Nephron (organoid): ENCODE measurements at regions not wholly inside any gene's neighbourhood (a gene's known extent, or its start where the extent isn't known, plus 50 kb on each side); places are given as distances from the start of the nearest gene placed in this dataset.

Source experiments
- H3K27ac Mint-ChIP-seq, 3 experiments: 2 replicates each; pipeline ENCODE4 v1.8.0; 2020; ENCODE audit warnings: mixed read lengths in 3 of 3, mild to moderate bottlenecking in 2 of 3, moderate library complexity in 1 of 3
- H3K27me3 Mint-ChIP-seq: 2 replicates; pipeline ENCODE4 v1.8.0; 2021; ENCODE audit warnings: low read depth, mild to moderate bottlenecking, moderate library complexity, mixed read lengths
- H3K36me3 Mint-ChIP-seq: 2 replicates; pipeline ENCODE4 v1.8.0; 2020; ENCODE audit warnings: low read depth, mixed read lengths
- H3K4me1 Mint-ChIP-seq: 2 replicates; pipeline ENCODE4 v1.8.0; 2020; ENCODE audit warnings: mixed read lengths
- H3K4me3 Mint-ChIP-seq, 3 experiments: 2 replicates each; pipeline ENCODE4 v1.8.0; 2020; ENCODE audit warnings: mild to moderate bottlenecking in 3 of 3, mixed read lengths in 3 of 3, moderate library complexity in 2 of 3
- H3K9me3 Mint-ChIP-seq: 2 replicates; pipeline ENCODE4 v1.8.0; 2020; ENCODE audit warnings: mixed read lengths
- CTCF ChIP-seq, 3 experiments: fragments of 200-600 bp; sonication (generic); IDR thresholded peaks; one replicate each; pipeline ENCODE4 v1.5.0; 2021; ENCODE audit warnings: antibody characterized with exemption in 3 of 3; ENCODE audit not compliant: unreplicated experiment in 3 of 3

DNA sequence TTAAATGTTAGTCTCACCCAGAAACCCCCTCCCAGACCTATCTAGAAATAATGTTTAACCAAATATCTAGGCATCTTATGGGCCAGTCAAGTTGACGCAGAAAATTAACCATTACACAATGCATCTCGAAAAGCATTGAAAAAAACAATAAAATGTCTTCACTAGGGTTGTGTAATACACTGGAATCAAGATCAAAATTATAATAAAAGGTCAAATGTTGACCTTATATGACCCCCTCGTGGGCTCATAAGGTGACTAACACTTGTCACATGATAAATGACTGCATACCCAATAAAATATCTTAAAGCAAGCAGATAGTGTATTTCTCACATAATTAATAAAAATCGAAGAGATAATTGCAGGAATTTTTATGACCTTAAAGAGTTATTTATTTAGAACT, 447.9 kb upstream of the DSEL start:
- no peak overlapping the region for H3K27ac Mint-ChIP-seq
- H3K9me3 Mint-ChIP-seq = no peaks in the 10 kb centered on the region
- no peak overlapping the region for H3K4me3 Mint-ChIP-seq
- H3K27me3 Mint-ChIP-seq = no peaks in the 10 kb centered on the region
- no peaks in the 10 kb centered on the region for H3K4me1 Mint-ChIP-seq
- H3K36me3 Mint-ChIP-seq = no peaks in the 10 kb centered on the region
- no peak for TF ChIP-seq CTCF (IDR thresholded peaks at IDR 0.05; ENCODE audit: unreplicated experiment in 3 of 3)

GRCh38 chr18:67961701-67962440, 445.4 kb upstream of the DSEL start:
- no peak overlapping the region for H3K4me3 Mint-ChIP-seq
- H3K36me3 Mint-ChIP-seq = no peaks in the 10 kb centered on the region

DNA sequence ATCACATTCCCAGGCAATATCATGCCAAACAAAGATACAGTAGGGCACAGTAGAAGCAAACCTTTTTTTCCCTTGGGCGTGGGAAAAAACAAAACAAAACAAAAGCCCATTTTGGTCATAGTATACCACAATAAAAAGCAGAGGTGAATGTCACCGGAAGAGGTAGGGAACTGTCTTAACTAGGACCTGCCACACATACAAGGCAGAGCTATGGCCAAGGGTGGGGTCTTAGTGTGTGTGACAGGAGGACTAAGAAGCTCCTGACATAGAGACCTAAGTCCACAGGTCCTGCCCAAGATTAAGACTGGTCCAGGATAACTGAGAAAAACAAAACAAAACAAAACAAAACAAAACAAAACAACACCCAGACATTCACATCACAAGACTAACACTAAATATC, 441.2 kb upstream of the DSEL start:
- Mint-ChIP-seq H3K27me3 (peaks cover 3% of the 10 kb centered on the region), H3K9me3 (no peaks in the 10 kb centered on the region), H3K27ac (no peak overlapping the region), H3K4me3 (no peak overlapping the region), H3K4me1 (no peaks in the 10 kb centered on the region), H3K36me3 (no peaks in the 10 kb centered on the region)
- no peak for TF ChIP-seq CTCF (IDR thresholded peaks at IDR 0.05; ENCODE audit: unreplicated experiment in 3 of 3)

More at GRCh38 chr18:67961701-67962440, 445.4 kb upstream of the DSEL start:
- no peaks in the 10 kb centered on the region for H3K27me3 Mint-ChIP-seq
- no peak overlapping the region for H3K27ac Mint-ChIP-seq
- TF ChIP-seq CTCF (IDR thresholded peaks at IDR 0.05; ENCODE audit: unreplicated experiment in 3 of 3) = no peak
- no peaks in the 10 kb centered on the region for H3K4me1 Mint-ChIP-seq
- H3K9me3 Mint-ChIP-seq = no peaks in the 10 kb centered on the region

DNA sequence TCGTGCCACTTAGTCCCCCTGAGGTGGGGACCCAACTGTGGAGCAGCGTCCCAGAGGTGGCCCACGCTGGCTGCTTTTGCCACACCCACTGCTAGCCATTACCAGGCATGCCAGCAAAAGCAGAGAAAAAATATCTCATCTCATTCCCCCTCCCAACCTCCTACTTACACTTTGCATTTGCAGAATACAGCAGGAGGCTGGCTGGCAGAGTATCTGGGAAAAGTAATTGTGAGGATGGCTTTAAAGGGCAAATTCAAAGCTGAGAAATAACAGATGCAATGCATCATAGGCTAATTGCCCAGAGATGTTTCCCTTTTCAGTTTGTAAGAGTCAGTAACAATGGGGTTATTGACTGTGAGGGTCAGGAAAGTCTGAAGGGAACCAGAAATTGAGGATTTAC, 438.1 kb upstream of the DSEL start:
- Mint-ChIP-seq H3K27ac (no peak overlapping the region), H3K27me3 (peaks cover 3% of the 10 kb centered on the region), H3K9me3 (no peaks in the 10 kb centered on the region), H3K36me3 (no peaks in the 10 kb centered on the region), H3K4me1 (no peaks in the 10 kb centered on the region), H3K4me3 (no peak overlapping the region)
- no peak for TF ChIP-seq CTCF (IDR thresholded peaks at IDR 0.05; ENCODE audit: unreplicated experiment in 3 of 3)

DNA sequence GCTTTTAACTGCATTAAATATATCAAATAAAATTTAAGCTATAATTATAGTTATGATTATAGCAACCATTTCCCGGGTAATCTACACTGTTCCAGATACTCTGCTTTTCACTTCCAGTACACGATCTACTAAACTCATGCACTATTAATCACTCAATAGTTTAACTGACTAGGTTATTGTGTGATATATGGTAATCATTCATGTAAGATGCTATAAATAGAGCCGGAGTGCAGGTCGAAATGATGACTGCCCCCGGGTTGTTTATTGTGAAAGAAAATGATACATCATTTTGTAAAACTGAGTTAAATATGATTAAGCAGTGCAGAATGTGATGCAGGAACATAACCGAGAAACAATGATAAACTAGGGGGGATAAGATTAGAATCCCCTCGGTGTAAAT, 434.6 kb upstream of the DSEL start:
- no peaks in the 10 kb centered on the region for H3K9me3 Mint-ChIP-seq
- TF ChIP-seq CTCF (IDR thresholded peaks at IDR 0.05; ENCODE audit: unreplicated experiment in 3 of 3) = no peak
- no peak overlapping the region for H3K4me3 Mint-ChIP-seq
- no peaks in the 10 kb centered on the region for H3K36me3 Mint-ChIP-seq
- no peak overlapping the region for H3K27ac Mint-ChIP-seq
- no peaks in the 10 kb centered on the region for H3K27me3 Mint-ChIP-seq
- H3K4me1 Mint-ChIP-seq = no peaks in the 10 kb centered on the region

- no peaks in the 10 kb centered on the region for H3K36me3 Mint-ChIP-seq
- H3K27me3 Mint-ChIP-seq = peaks cover 3% of the 10 kb centered on the region
- H3K9me3 Mint-ChIP-seq = no peaks in the 10 kb centered on the region
- no peaks in the 10 kb centered on the region for H3K4me1 Mint-ChIP-seq
- no peak overlapping the region for H3K27ac Mint-ChIP-seq
- no peak for TF ChIP-seq CTCF (IDR thresholded peaks at IDR 0.05; ENCODE audit: unreplicated experiment in 3 of 3)
- no peak overlapping the region for H3K4me3 Mint-ChIP-seq
Observed at GRCh38 chr18:67938660-67939059, 422.1 kb upstream of the DSEL start.
